ENCODE measurements at regions not wholly inside any gene's neighbourhood (a gene's known extent, or its start where the extent isn't known, plus 50 kb on each side); places are given as distances from the start of the nearest gene placed in this dataset.

- Histone ChIP-seq H3K4me1 (ENCODE audit: insufficient read depth, low read length, severe bottlenecking) (no peaks in the 10 kb centered on the region), H4K20me1 (ENCODE audit: insufficient read depth, low read length) (no peaks in the 10 kb centered on the region), H3K36me3 (ENCODE audit: insufficient read depth, low read length) (no peaks in the 10 kb centered on the region), H3K4me2 (ENCODE audit: low read length) (no peak overlapping the region), H3K27me3 (ENCODE audit: insufficient read depth, low read length) (no peaks in the 10 kb centered on the region), H3K9me3 (ENCODE audit: low read length) (no peaks in the 10 kb centered on the region), H3K79me2 (ENCODE audit: insufficient read depth, low read length) (no peaks in the 10 kb centered on the region), H3K9me2 (ENCODE audit: low read depth, low read length) (no peaks in the 10 kb centered on the region), H3K9ac (ENCODE audit: low read length) (no peak overlapping the region), H2AFZ (ENCODE audit: low read length) (no peak overlapping the region), H3F3A (ENCODE audit: insufficient read depth, low read length) (no peaks in the 10 kb centered on the region), H3K27ac (ENCODE audit: low read depth, low read length, poor library complexity, severe bottlenecking) (no peak overlapping the region), H3K4me3 (ENCODE audit: low read depth, low read length, poor library complexity, severe bottlenecking) (no peak overlapping the region)
- no peak for TF ChIP-seq EZH2 (IDR thresholded peaks at IDR 0.05; ENCODE audit: borderline replicate concordance, low read length)
- TF ChIP-seq, protein P1, sequence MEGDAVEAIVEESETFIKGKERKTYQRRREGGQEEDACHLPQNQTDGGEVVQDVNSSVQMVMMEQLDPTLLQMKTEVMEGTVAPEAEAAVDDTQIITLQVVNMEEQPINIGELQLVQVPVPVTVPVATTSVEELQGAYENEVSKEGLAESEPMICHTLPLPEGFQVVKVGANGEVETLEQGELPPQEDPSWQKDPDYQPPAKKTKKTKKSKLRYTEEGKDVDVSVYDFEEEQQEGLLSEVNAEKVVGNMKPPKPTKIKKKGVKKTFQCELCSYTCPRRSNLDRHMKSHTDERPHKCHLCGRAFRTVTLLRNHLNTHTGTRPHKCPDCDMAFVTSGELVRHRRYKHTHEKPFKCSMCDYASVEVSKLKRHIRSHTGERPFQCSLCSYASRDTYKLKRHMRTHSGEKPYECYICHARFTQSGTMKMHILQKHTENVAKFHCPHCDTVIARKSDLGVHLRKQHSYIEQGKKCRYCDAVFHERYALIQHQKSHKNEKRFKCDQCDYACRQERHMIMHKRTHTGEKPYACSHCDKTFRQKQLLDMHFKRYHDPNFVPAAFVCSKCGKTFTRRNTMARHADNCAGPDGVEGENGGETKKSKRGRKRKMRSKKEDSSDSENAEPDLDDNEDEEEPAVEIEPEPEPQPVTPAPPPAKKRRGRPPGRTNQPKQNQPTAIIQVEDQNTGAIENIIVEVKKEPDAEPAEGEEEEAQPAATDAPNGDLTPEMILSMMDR (IDR thresholded peaks at IDR 0.05; ENCODE audit: low read length), result no peak
Measured at GRCh38 chr6:147874322-147874721, 365.8 kb downstream of the SAMD5 start.

GRCh38 chr6:147879031-147879580 lies 370.6 kb downstream of the SAMD5 start:
- Histone ChIP-seq H3K79me2 (ENCODE audit: insufficient read depth, low read length) (no peaks in the 10 kb centered on the region), H3K4me2 (ENCODE audit: low read length) (no peak overlapping the region), H3K9me3 (ENCODE audit: low read length) (no peaks in the 10 kb centered on the region), H3K4me3 (ENCODE audit: low read depth, low read length, poor library complexity, severe bottlenecking) (no peak overlapping the region), H3K9me2 (ENCODE audit: low read depth, low read length) (no peaks in the 10 kb centered on the region), H3K9ac (ENCODE audit: low read length) (no peak overlapping the region), H3K4me1 (ENCODE audit: insufficient read depth, low read length, severe bottlenecking) (no peaks in the 10 kb centered on the region), H2AFZ (ENCODE audit: low read length) (no peak overlapping the region), H3K27ac (ENCODE audit: low read depth, low read length, poor library complexity, severe bottlenecking) (no peak overlapping the region), H4K20me1 (ENCODE audit: insufficient read depth, low read length) (no peaks in the 10 kb centered on the region), H3K27me3 (ENCODE audit: insufficient read depth, low read length) (no peaks in the 10 kb centered on the region), H3F3A (ENCODE audit: insufficient read depth, low read length) (no peaks in the 10 kb centered on the region), H3K36me3 (ENCODE audit: insufficient read depth, low read length) (no peaks in the 10 kb centered on the region)
- TF ChIP-seq, protein P1 (IDR thresholded peaks at IDR 0.05; ENCODE audit: low read length), result no peak
- no peak for TF ChIP-seq EZH2 (IDR thresholded peaks at IDR 0.05; ENCODE audit: borderline replicate concordance, low read length)

GRCh38 chr6:147881432-147881831 lies 372.9 kb downstream of the SAMD5 start:
- TF ChIP-seq, protein P1 (IDR thresholded peaks at IDR 0.05; ENCODE audit: low read length), result no peak
- TF ChIP-seq EZH2 (IDR thresholded peaks at IDR 0.05; ENCODE audit: borderline replicate concordance, low read length), result no peak
- H3F3A ChIP-seq (ENCODE audit: insufficient read depth, low read length), result no peaks in the 10 kb centered on the region
- no peak overlapping the region for H3K4me3 ChIP-seq (ENCODE audit: low read depth, low read length, poor library complexity, severe bottlenecking)
- H3K27me3 ChIP-seq (ENCODE audit: insufficient read depth, low read length), result no peaks in the 10 kb centered on the region
- H3K4me1 ChIP-seq (ENCODE audit: insufficient read depth, low read length, severe bottlenecking), result no peaks in the 10 kb centered on the region
- no peaks in the 10 kb centered on the region for H4K20me1 ChIP-seq (ENCODE audit: insufficient read depth, low read length)
- H3K36me3 ChIP-seq (ENCODE audit: insufficient read depth, low read length), result no peaks in the 10 kb centered on the region
- no peak overlapping the region for H3K27ac ChIP-seq (ENCODE audit: low read depth, low read length, poor library complexity, severe bottlenecking)
- H3K9me3 ChIP-seq (ENCODE audit: low read length), result no peaks in the 10 kb centered on the region
- H2AFZ ChIP-seq (ENCODE audit: low read length), result no peak overlapping the region
- no peak overlapping the region for H3K4me2 ChIP-seq (ENCODE audit: low read length)
- H3K9me2 ChIP-seq (ENCODE audit: low read depth, low read length), result no peaks in the 10 kb centered on the region
- no peaks in the 10 kb centered on the region for H3K79me2 ChIP-seq (ENCODE audit: insufficient read depth, low read length)
- H3K9ac ChIP-seq (ENCODE audit: low read length), result no peak overlapping the region

Data from OCI-LY1 (cell line).